GM23338 (cell line): ENCODE measurements at regions not wholly inside any gene's neighbourhood (a gene's known extent, or its start where the extent isn't known, plus 50 kb on each side); places are given as distances from the start of the nearest gene placed in this dataset.

Experiments
- ATAC-seq: fragments of 200-7000 bp; cut with Tn5 transposase; 3 replicates; pipeline ENCODE4 v1.9.1; 2020
- DNase-seq: peaks from one replicate; pipeline ENCODE4 v3.0.0-alpha.2; 2015; ENCODE audit warnings: low spot score
- H2AFZ ChIP-seq: fragments of 200-600 bp; sonication (generic); 2 replicates; pipeline ENCODE4 v1.8.0; 2016; ENCODE audit warnings: antibody characterized with exemption, mild to moderate bottlenecking, moderate library complexity
- H3F3A ChIP-seq: fragments of 200-600 bp; sonication (generic); replicated peaks from 2 replicates; pipeline ENCODE4 v1.8.0; 2017; ENCODE audit warnings: antibody characterized with exemption, mixed run types, low read depth
- H3K27ac ChIP-seq: fragments of 200-600 bp; sonication (generic); 2 replicates; pipeline ENCODE4 v1.6.1; 2016; ENCODE audit warnings: low read depth
- H3K27me3 ChIP-seq: fragments of 200-600 bp; sonication (generic); 2 replicates; pipeline ENCODE4 v1.8.0; 2016; ENCODE audit warnings: mild to moderate bottlenecking, mixed run types, moderate library complexity; ENCODE audit not compliant: insufficient read depth
- H3K36me3 ChIP-seq: fragments of 200-600 bp; sonication (generic); 2 replicates; pipeline ENCODE4 v1.8.0; 2016; ENCODE audit warnings: mild to moderate bottlenecking; ENCODE audit not compliant: insufficient read depth
- H3K4me1 ChIP-seq: fragments of 200-600 bp; sonication (generic); 2 replicates; pipeline ENCODE4 v1.8.0; 2016; ENCODE audit warnings: mild to moderate bottlenecking, moderate library complexity; ENCODE audit not compliant: insufficient read depth
- H3K4me2 ChIP-seq: fragments of 200-600 bp; sonication (generic); 2 replicates; pipeline ENCODE4 v1.7.1; 2017; ENCODE audit warnings: mixed run types
- H3K4me3 ChIP-seq: fragments of 200-600 bp; sonication (generic); 2 replicates; pipeline ENCODE4 v1.6.1; 2016; ENCODE audit warnings: mixed run types
- H3K79me2 ChIP-seq: fragments of 200-600 bp; sonication (generic); replicated peaks from 2 replicates; pipeline ENCODE4 v1.8.0; 2017; ENCODE audit warnings: mild to moderate bottlenecking; ENCODE audit not compliant: insufficient read depth
- H3K9me2 ChIP-seq: fragments of 200-600 bp; sonication (generic); 2 replicates; pipeline ENCODE4 v1.8.0; 2017; ENCODE audit not compliant: insufficient read depth
- H4K20me1 ChIP-seq: fragments of 200-600 bp; sonication (generic); replicated peaks from 2 replicates; pipeline ENCODE4 v1.8.0; 2017; ENCODE audit warnings: mild to moderate bottlenecking; ENCODE audit not compliant: insufficient read depth
- H3K27ac Mint-ChIP-seq: 2 replicates; pipeline ENCODE4 v1.8.0; 2020; ENCODE audit warnings: inconsistent platforms, mild to moderate bottlenecking, moderate library complexity, mixed read lengths
- H3K27me3 Mint-ChIP-seq: 3 replicates; pipeline ENCODE4 v1.8.0; 2022; ENCODE audit warnings: low read depth, mild to moderate bottlenecking, moderate library complexity, mixed read lengths, inconsistent platforms; ENCODE audit not compliant: insufficient read depth, poor library complexity
- H3K36me3 Mint-ChIP-seq: 3 replicates; pipeline ENCODE4 v1.8.0; 2021; ENCODE audit warnings: low read depth, mild to moderate bottlenecking, inconsistent platforms, moderate library complexity, mixed read lengths
- H3K4me1 Mint-ChIP-seq: 3 replicates; pipeline ENCODE4 v1.8.0; 2020; ENCODE audit warnings: mild to moderate bottlenecking, inconsistent platforms, mixed read lengths
- H3K4me3 Mint-ChIP-seq: 3 replicates; pipeline ENCODE4 v1.8.0; 2021; ENCODE audit warnings: moderate library complexity, mild to moderate bottlenecking, inconsistent platforms, mixed read lengths
- H3K9me3 Mint-ChIP-seq: 3 replicates; pipeline ENCODE4 v1.8.0; 2020; ENCODE audit warnings: moderate library complexity, mild to moderate bottlenecking, inconsistent platforms, mixed read lengths
- CREB1 ChIP-seq: fragments of 250-450 bp; sonication (Bioruptor Pico); IDR thresholded peaks from 2 replicates; pipeline ENCODE4 v1.5.0; 2020; ENCODE audit warnings: low read depth, mild to moderate bottlenecking, moderate library complexity
- EZH2 ChIP-seq: fragments of 200-600 bp; sonication (generic); IDR thresholded peaks from one replicate; pipeline ENCODE4 v1.8.0; 2017; ENCODE audit warnings: antibody characterized with exemption, mild to moderate bottlenecking, low read depth; ENCODE audit not compliant: unreplicated experiment
- EZH2phosphoT487 ChIP-seq: fragments of 200-600 bp; sonication (generic); IDR thresholded peaks from one replicate; pipeline ENCODE4 v1.8.1; 2018; ENCODE audit warnings: antibody characterized with exemption; ENCODE audit not compliant: unreplicated experiment
- JUNB ChIP-seq: IDR thresholded peaks from one replicate; pipeline ENCODE4 v1.6.1; 2016; ENCODE audit warnings: antibody characterized with exemption; ENCODE audit not compliant: unreplicated experiment
- NANOG ChIP-seq: IDR thresholded peaks from 2 replicates; pipeline ENCODE4 v1.6.1; 2016; ENCODE audit warnings: antibody characterized with exemption, borderline replicate concordance
- POLR2AphosphoS5 ChIP-seq: IDR thresholded peaks from 2 replicates; pipeline ENCODE4 v1.6.1; 2016; ENCODE audit warnings: antibody characterized with exemption, low read depth
- STAT1 ChIP-seq: IDR thresholded peaks from one replicate; pipeline ENCODE4 v1.6.1; 2016; ENCODE audit warnings: antibody characterized with exemption; ENCODE audit not compliant: unreplicated experiment
- ZNF114 ChIP-seq: fragments of 250-450 bp; sonication (Bioruptor Pico); IDR thresholded peaks from 2 replicates; pipeline ENCODE4 v1.5.0; 2020; ENCODE audit warnings: mild to moderate bottlenecking, moderate library complexity
- ZNF331 ChIP-seq: fragments of 250-450 bp; sonication (Bioruptor Pico); IDR thresholded peaks from 2 replicates; pipeline ENCODE4 v1.5.0; 2020; ENCODE audit warnings: low read depth, mild to moderate bottlenecking, moderate library complexity
- TF ChIP-seq, protein P1 (sequence below), 2 experiments: fragments of 200-600 bp in 1 of 2; sonication (generic) in 1 of 2; conservative IDR thresholded peaks; 2 replicates each; pipeline versions ENCODE4 v1.5.1 to v1.6.1; 2016 to 2017; ENCODE audit warnings: antibody characterized with exemption in 2 of 2, low read depth in 2 of 2, mild to moderate bottlenecking in 2 of 2, moderate library complexity in 1 of 2
- TF ChIP-seq, protein P2 (sequence below): IDR thresholded peaks from 2 replicates; pipeline ENCODE4 v1.6.1; 2016; ENCODE audit warnings: antibody characterized with exemption
- TF ChIP-seq, protein P3 (sequence below): IDR thresholded peaks from one replicate; pipeline ENCODE4 v1.6.1; 2018; ENCODE audit warnings: antibody characterized with exemption; ENCODE audit not compliant: unreplicated experiment
- TF ChIP-seq, protein P4 (sequence below): fragments of 250-450 bp; sonication (Bioruptor Pico); IDR thresholded peaks from 2 replicates; pipeline ENCODE4 v1.5.0; 2020; ENCODE audit warnings: mild to moderate bottlenecking, moderate library complexity

GRCh38 chr10:10318856-10319255, 698.8 kb upstream of the CELF2 start:
- H3K4me1 ChIP-seq = no peaks in the 10 kb centered on the region
- H3K36me3 Mint-ChIP-seq = no peaks in the 10 kb centered on the region; the same call in 2 of the 3 replicates
- H2AFZ ChIP-seq = no peak overlapping the region
- DNase-seq = no peak
- H3F3A ChIP-seq = no peaks in the 10 kb centered on the region
- H3K9me2 ChIP-seq = peaks cover 10% of the 10 kb centered on the region; the same call in 1 of the 2 replicates
- no peak overlapping the region for H3K27ac ChIP-seq
- no peaks in the 10 kb centered on the region for H3K27me3 ChIP-seq
- H3K79me2 ChIP-seq = no peaks in the 10 kb centered on the region
- H3K36me3 ChIP-seq = no peaks in the 10 kb centered on the region
- H3K27me3 Mint-ChIP-seq = no peaks in the 10 kb centered on the region
- 0 out of 3 replicates have a peak, but pooled peaks cover 2% of the 10 kb centered on the region for H3K4me1 Mint-ChIP-seq
- H3K9me3 Mint-ChIP-seq = no peaks in the 10 kb centered on the region
- no peak overlapping the region for H3K4me3 ChIP-seq
- H3K4me3 Mint-ChIP-seq = no peak overlapping the region
- no peaks in the 10 kb centered on the region for H4K20me1 ChIP-seq
- no peak overlapping the region for H3K4me2 ChIP-seq
- no peak for ATAC-seq
- no peak overlapping the region for H3K27ac Mint-ChIP-seq
- TF ChIP-seq, protein P1, sequence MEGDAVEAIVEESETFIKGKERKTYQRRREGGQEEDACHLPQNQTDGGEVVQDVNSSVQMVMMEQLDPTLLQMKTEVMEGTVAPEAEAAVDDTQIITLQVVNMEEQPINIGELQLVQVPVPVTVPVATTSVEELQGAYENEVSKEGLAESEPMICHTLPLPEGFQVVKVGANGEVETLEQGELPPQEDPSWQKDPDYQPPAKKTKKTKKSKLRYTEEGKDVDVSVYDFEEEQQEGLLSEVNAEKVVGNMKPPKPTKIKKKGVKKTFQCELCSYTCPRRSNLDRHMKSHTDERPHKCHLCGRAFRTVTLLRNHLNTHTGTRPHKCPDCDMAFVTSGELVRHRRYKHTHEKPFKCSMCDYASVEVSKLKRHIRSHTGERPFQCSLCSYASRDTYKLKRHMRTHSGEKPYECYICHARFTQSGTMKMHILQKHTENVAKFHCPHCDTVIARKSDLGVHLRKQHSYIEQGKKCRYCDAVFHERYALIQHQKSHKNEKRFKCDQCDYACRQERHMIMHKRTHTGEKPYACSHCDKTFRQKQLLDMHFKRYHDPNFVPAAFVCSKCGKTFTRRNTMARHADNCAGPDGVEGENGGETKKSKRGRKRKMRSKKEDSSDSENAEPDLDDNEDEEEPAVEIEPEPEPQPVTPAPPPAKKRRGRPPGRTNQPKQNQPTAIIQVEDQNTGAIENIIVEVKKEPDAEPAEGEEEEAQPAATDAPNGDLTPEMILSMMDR (conservative IDR thresholded peaks at IDR 0.05; ENCODE audit: low read depth in 2 of 2) = no peak
- TF ChIP-seq EZH2 (no peak), ZNF114 (CRISPR knock-in tag) (no peak), CREB1 (CRISPR knock-in tag) (no peak), NANOG (no peak), EZH2phosphoT487 (no peak), POLR2AphosphoS5 (no peak), STAT1 (no peak), JUNB (no peak), ZNF331 (CRISPR knock-in tag) (no peak)
- TF ChIP-seq, protein P2, sequence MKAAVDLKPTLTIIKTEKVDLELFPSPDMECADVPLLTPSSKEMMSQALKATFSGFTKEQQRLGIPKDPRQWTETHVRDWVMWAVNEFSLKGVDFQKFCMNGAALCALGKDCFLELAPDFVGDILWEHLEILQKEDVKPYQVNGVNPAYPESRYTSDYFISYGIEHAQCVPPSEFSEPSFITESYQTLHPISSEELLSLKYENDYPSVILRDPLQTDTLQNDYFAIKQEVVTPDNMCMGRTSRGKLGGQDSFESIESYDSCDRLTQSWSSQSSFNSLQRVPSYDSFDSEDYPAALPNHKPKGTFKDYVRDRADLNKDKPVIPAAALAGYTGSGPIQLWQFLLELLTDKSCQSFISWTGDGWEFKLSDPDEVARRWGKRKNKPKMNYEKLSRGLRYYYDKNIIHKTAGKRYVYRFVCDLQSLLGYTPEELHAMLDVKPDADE = no peak
- TF ChIP-seq, protein P3, sequence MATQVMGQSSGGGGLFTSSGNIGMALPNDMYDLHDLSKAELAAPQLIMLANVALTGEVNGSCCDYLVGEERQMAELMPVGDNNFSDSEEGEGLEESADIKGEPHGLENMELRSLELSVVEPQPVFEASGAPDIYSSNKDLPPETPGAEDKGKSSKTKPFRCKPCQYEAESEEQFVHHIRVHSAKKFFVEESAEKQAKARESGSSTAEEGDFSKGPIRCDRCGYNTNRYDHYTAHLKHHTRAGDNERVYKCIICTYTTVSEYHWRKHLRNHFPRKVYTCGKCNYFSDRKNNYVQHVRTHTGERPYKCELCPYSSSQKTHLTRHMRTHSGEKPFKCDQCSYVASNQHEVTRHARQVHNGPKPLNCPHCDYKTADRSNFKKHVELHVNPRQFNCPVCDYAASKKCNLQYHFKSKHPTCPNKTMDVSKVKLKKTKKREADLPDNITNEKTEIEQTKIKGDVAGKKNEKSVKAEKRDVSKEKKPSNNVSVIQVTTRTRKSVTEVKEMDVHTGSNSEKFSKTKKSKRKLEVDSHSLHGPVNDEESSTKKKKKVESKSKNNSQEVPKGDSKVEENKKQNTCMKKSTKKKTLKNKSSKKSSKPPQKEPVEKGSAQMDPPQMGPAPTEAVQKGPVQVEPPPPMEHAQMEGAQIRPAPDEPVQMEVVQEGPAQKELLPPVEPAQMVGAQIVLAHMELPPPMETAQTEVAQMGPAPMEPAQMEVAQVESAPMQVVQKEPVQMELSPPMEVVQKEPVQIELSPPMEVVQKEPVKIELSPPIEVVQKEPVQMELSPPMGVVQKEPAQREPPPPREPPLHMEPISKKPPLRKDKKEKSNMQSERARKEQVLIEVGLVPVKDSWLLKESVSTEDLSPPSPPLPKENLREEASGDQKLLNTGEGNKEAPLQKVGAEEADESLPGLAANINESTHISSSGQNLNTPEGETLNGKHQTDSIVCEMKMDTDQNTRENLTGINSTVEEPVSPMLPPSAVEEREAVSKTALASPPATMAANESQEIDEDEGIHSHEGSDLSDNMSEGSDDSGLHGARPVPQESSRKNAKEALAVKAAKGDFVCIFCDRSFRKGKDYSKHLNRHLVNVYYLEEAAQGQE = no peak
- TF ChIP-seq, protein P4, sequence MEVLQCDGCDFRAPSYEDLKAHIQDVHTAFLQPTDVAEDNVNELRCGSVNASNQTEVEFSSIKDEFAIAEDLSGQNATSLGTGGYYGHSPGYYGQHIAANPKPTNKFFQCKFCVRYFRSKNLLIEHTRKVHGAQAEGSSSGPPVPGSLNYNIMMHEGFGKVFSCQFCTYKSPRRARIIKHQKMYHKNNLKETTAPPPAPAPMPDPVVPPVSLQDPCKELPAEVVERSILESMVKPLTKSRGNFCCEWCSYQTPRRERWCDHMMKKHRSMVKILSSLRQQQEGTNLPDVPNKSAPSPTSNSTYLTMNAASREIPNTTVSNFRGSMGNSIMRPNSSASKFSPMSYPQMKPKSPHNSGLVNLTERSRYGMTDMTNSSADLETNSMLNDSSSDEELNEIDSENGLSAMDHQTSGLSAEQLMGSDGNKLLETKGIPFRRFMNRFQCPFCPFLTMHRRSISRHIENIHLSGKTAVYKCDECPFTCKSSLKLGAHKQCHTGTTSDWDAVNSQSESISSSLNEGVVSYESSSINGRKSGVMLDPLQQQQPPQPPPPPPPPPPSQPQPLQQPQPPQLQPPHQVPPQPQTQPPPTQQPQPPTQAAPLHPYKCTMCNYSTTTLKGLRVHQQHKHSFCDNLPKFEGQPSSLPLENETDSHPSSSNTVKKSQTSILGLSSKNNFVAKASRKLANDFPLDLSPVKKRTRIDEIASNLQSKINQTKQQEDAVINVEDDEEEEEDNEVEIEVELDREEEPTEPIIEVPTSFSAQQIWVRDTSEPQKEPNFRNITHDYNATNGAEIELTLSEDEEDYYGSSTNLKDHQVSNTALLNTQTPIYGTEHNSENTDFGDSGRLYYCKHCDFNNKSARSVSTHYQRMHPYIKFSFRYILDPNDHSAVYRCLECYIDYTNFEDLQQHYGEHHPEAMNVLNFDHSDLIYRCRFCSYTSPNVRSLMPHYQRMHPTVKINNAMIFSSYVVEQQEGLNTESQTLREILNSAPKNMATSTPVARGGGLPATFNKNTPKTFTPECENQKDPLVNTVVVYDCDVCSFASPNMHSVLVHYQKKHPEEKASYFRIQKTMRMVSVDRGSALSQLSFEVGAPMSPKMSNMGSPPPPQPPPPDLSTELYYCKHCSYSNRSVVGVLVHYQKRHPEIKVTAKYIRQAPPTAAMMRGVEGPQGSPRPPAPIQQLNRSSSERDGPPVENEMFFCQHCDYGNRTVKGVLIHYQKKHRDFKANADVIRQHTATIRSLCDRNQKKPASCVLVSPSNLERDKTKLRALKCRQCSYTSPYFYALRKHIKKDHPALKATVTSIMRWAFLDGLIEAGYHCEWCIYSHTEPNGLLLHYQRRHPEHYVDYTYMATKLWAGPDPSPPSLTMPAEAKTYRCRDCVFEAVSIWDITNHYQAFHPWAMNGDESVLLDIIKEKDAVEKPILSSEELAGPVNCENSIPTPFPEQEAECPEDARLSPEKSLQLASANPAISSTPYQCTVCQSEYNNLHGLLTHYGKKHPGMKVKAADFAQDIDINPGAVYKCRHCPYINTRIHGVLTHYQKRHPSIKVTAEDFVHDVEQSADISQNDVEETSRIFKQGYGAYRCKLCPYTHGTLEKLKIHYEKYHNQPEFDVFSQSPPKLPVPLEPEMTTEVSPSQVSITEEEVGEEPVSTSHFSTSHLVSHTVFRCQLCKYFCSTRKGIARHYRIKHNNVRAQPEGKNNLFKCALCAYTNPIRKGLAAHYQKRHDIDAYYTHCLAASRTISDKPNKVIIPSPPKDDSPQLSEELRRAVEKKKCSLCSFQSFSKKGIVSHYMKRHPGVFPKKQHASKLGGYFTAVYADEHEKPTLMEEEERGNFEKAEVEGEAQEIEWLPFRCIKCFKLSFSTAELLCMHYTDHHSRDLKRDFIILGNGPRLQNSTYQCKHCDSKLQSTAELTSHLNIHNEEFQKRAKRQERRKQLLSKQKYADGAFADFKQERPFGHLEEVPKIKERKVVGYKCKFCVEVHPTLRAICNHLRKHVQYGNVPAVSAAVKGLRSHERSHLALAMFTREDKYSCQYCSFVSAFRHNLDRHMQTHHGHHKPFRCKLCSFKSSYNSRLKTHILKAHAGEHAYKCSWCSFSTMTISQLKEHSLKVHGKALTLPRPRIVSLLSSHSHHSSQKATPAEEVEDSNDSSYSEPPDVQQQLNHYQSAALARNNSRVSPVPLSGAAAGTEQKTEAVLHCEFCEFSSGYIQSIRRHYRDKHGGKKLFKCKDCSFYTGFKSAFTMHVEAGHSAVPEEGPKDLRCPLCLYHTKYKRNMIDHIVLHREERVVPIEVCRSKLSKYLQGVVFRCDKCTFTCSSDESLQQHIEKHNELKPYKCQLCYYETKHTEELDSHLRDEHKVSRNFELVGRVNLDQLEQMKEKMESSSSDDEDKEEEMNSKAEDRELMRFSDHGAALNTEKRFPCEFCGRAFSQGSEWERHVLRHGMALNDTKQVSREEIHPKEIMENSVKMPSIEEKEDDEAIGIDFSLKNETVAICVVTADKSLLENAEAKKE = no peak
